Transverse colon (tissue), 3 donors: ENCODE measurements at regions not wholly inside any gene's neighbourhood (a gene's known extent, or its start where the extent isn't known, plus 50 kb on each side); places are given as distances from the start of the nearest gene placed in this dataset.

Experiments used
- CTCF ChIP-seq, 5 experiments: fragments of 200-600 bp in 3 of 5; fragments of 450-650 bp in 2 of 5; sonication (generic) in 3 of 5; IDR thresholded peaks; 1 replicate in 2 of 5; 2 replicates in 3 of 5; pipeline ENCODE4 v1.5.1; 2016 to 2017; ENCODE audit warnings: antibody characterized with exemption in 5 of 5, inconsistent platforms in 3 of 5, mild to moderate bottlenecking in 2 of 5, moderate library complexity in 1 of 5
- EP300 ChIP-seq: sonication (generic); formaldehyde crosslinking; IDR thresholded peaks from one replicate; pipeline ENCODE4 v1.6.1; 2017; ENCODE audit warnings: antibody characterized with exemption, low read depth

DNA sequence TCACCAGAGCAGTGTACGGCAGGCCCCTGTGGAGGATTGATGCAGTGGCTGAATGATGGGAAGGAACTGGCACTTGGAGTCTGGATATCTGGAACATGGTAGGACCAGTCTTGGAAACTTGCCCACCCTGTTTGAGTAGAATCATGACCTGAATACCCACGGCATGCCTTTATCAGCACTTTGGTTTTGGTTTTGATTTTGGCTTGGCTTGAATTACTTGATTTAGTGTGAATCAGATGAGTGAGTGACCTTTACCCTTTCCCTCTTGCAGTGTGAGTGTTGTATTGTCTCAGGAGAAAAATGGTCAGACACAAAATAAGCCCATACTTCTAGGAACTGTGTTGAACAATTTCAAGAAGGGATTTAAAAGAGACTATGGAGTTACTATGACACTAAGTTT, 801.0 kb upstream of the TSPY4 start:
- TF ChIP-seq CTCF (IDR thresholded peaks at IDR 0.05), result no peak
- no peak for TF ChIP-seq EP300
